Sigmoid colon (tissue), 6 donors: ENCODE measurements at regions not wholly inside any gene's neighbourhood (a gene's known extent, or its start where the extent isn't known, plus 50 kb on each side); places are given as distances from the start of the nearest gene placed in this dataset.

Experiments
- DNase-seq: peaks from one replicate; pipeline ENCODE4 v3.0.0-alpha.2; 2019
- H3K27ac ChIP-seq, 4 donors: fragments of 200-600 bp; sonication (generic); one replicate each; pipeline ENCODE4 v1.5.1; 2016 to 2019; ENCODE audit warnings: mild to moderate bottlenecking in 1 of 4
- H3K27me3 ChIP-seq, 3 donors: fragments of 200-600 bp; sonication (generic); one replicate each; pipeline ENCODE4 v1.5.1; 2019; ENCODE audit warnings: mild to moderate bottlenecking in 1 of 3
- H3K36me3 ChIP-seq, 4 donors: fragments of 200-600 bp; sonication (generic); one replicate each; pipeline ENCODE4 v1.5.1; 2016 to 2019
- H3K4me1 ChIP-seq, 4 donors: fragments of 200-600 bp; sonication (generic); one replicate each; pipeline ENCODE4 v1.5.1; 2017 to 2019
- H3K4me3 ChIP-seq, 4 donors: fragments of 200-600 bp; sonication (generic); one replicate each; pipeline ENCODE4 v1.5.1; 2017 to 2019; ENCODE audit warnings: mild to moderate bottlenecking in 2 of 4, moderate library complexity in 1 of 4
- H3K9me3 ChIP-seq, 4 donors: fragments of 200-600 bp in 3 of 4; sonication (generic) in 3 of 4; one replicate each; pipeline versions ENCODE4 v1.5.1 to v1.6.1; 2013 to 2019
- CTCF ChIP-seq, 4 experiments: fragments of 450-650 bp in 3 of 4; fragments of 200-600 bp in 1 of 4; IDR thresholded peaks; one replicate each; pipeline ENCODE4 v1.5.1; 2016 to 2019; ENCODE audit warnings: antibody characterized with exemption in 4 of 4, mild to moderate bottlenecking in 3 of 4, moderate library complexity in 2 of 4
- EP300 ChIP-seq, 4 donors: sonication (generic); formaldehyde crosslinking; IDR thresholded peaks; one replicate each; pipeline ENCODE4 v1.6.1; 2017; ENCODE audit warnings: antibody characterized with exemption in 4 of 4
- POLR2A ChIP-seq, 2 donors: fragments of 450-650 bp; IDR thresholded peaks; one replicate each; pipeline ENCODE4 v1.6.1; 2016; ENCODE audit warnings: antibody characterized with exemption in 2 of 2, mild to moderate bottlenecking in 2 of 2, moderate library complexity in 2 of 2
- POLR2AphosphoS5 ChIP-seq, 4 donors: sonication (generic); formaldehyde crosslinking; IDR thresholded peaks; one replicate each; pipeline ENCODE4 v1.6.1; 2017; ENCODE audit warnings: antibody characterized with exemption in 4 of 4
- WGBS, 2 donors: extraction: QIAGEN DNeasy Blood & Tissue Kit; methylation state at CpG; one replicate each; pipeline ENCODE4 v1.1.7; 2013; 5-methylcytosine and 5-hydroxymethylcytosine counted together
- intact Hi-C: fragments of 100-400 bp; cut with DNase I; formaldehyde crosslinking; loops from one replicate; pipeline ENCODE4 v1.15.1; 2023
- donor health status: healthy with polysubstance abuse.
- donor health status: healthy.

- Histone ChIP-seq H3K27me3 (no peaks in the 10 kb centered on the region), H3K9me3 (no peaks in the 10 kb centered on the region), H3K36me3 (no peaks in the 10 kb centered on the region), H3K4me3 (no peak overlapping the region), H3K4me1 (peaks cover 0 to 7% (median 0%) of the 10 kb centered on the region in 4 donors), H3K27ac (no peak overlapping the region)
- intact Hi-C loops, result no loop called here
- WGBS, 2 donors, result 84 to 91% methylated on average over 3 of the region's 3 CpGs
- TF ChIP-seq EP300 (IDR thresholded peaks at IDR 0.05) (no peak), POLR2AphosphoS5 (IDR thresholded peaks at IDR 0.05) (no peak), CTCF (IDR thresholded peaks at IDR 0.05) (no peak), POLR2A (IDR thresholded peaks at IDR 0.05) (no peak)
- DNase-seq, result no peak
Observed at GRCh38 chr5:145493435-145493834, 341.7 kb downstream of the PRELID2 start.

- no peaks in the 10 kb centered on the region for H3K4me1 ChIP-seq
- no peaks in the 10 kb centered on the region for H3K9me3 ChIP-seq
- H3K4me3 ChIP-seq, result no peak overlapping the region
- DNase-seq, result no peak
- no peaks in the 10 kb centered on the region for H3K27me3 ChIP-seq
- TF ChIP-seq POLR2A (IDR thresholded peaks at IDR 0.05), result no peak
- TF ChIP-seq EP300 (IDR thresholded peaks at IDR 0.05), result no peak
- no peak for TF ChIP-seq POLR2AphosphoS5 (IDR thresholded peaks at IDR 0.05)
- no peak for TF ChIP-seq CTCF (IDR thresholded peaks at IDR 0.05)
- no peak overlapping the region for H3K27ac ChIP-seq
- H3K36me3 ChIP-seq, result no peaks in the 10 kb centered on the region
- intact Hi-C loops, result no loop called here
- 65 to 76% methylated on average over 3 of the region's 3 CpGs for WGBS, 2 donors
Observed at GRCh38 chr5:145489516-145489915, 345.6 kb downstream of the PRELID2 start.

DNA sequence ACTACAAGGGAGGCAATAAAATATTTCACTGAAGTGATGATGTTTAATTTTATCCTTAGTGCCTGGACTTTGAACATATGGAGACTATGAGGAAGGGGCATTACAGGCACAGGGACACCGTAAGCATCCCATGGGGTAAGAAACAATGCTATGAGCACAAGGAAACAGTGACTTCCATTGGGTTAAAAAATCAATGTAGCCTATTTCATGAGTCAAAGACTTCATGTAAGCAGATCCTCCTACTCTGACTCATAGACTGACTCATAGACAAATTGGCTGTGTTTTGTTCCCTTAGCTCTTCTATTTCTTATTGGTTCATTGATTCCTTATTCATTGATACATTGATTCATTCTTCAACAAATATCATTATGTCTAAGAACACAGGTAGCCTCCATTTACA, 351.0 kb downstream of the PRELID2 start:
- Histone ChIP-seq H3K4me3 (no peak overlapping the region), H3K36me3 (no peaks in the 10 kb centered on the region), H3K4me1 (no peaks in the 10 kb centered on the region), H3K27me3 (no peaks in the 10 kb centered on the region), H3K27ac (no peak overlapping the region), H3K9me3 (no peaks in the 10 kb centered on the region)
- TF ChIP-seq POLR2AphosphoS5 (IDR thresholded peaks at IDR 0.05) (no peak), CTCF (IDR thresholded peaks at IDR 0.05) (no peak), POLR2A (IDR thresholded peaks at IDR 0.05) (no peak), EP300 (IDR thresholded peaks at IDR 0.05) (no peak)
- DNase-seq, result no peak
- WGBS, 2 donors, result 82 to 88% methylated on average over 1 of the region's 1 CpG
- intact Hi-C loops, result no loop called here

GRCh38 chr5:145483212-145483611, 351.9 kb downstream of the PRELID2 start:
- Histone ChIP-seq H3K36me3 (no peaks in the 10 kb centered on the region), H3K9me3 (no peaks in the 10 kb centered on the region), H3K4me3 (no peak overlapping the region), H3K4me1 (no peaks in the 10 kb centered on the region), H3K27me3 (no peaks in the 10 kb centered on the region), H3K27ac (no peak overlapping the region)
- no peak for DNase-seq
- TF ChIP-seq CTCF (IDR thresholded peaks at IDR 0.05) (no peak), POLR2AphosphoS5 (IDR thresholded peaks at IDR 0.05) (no peak), EP300 (IDR thresholded peaks at IDR 0.05) (no peak), POLR2A (IDR thresholded peaks at IDR 0.05) (no peak)
- intact Hi-C loops, result no loop called here

DNA sequence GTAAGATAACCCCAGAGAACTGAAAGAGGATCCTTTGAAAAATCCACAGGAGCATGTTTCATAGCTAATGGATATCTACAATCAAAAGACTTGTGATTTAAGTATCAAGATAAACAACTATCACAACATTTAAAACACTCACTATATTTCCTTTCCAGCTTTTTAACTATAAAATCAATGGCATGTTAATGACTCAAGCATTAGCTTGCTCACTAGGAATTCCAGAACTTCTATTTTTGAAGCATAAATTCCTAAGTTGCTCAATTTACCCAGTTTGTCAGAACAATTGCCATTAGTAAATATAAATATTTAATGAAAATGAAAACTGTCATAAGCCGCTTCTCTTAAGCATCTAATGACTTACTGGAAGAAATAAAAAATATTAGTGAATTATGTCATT, 355.3 kb downstream of the PRELID2 start:
- H3K36me3 ChIP-seq, result no peaks in the 10 kb centered on the region
- no peaks in the 10 kb centered on the region for H3K27me3 ChIP-seq
- TF ChIP-seq CTCF (IDR thresholded peaks at IDR 0.05), result no peak
- no peak for TF ChIP-seq EP300 (IDR thresholded peaks at IDR 0.05)
- TF ChIP-seq POLR2A (IDR thresholded peaks at IDR 0.05), result no peak
- no peak for TF ChIP-seq POLR2AphosphoS5 (IDR thresholded peaks at IDR 0.05)
- no peak for DNase-seq
- no peaks in the 10 kb centered on the region for H3K9me3 ChIP-seq
- no peak overlapping the region for H3K27ac ChIP-seq
- 86 to 99% methylated on average over 1 of the region's 1 CpG for WGBS, 2 donors
- peaks cover 0 to 4% (median 0%) of the 10 kb centered on the region in 4 donors for H3K4me1 ChIP-seq
- H3K4me3 ChIP-seq, result no peak overlapping the region
- intact Hi-C loops, result no loop called here
